ENCODE measurements at regions not wholly inside any gene's neighbourhood (a gene's known extent, or its start where the extent isn't known, plus 50 kb on each side); places are given as distances from the start of the nearest gene placed in this dataset.

GRCh38 chr12:127245009-127245408 is 1022.0 kb upstream of the TMEM132C start:
- H3K36me3 ChIP-seq (ENCODE audit: control insufficient read depth, insufficient read depth, low read length): no peaks in the 10 kb centered on the region
- no peak for TF ChIP-seq CTCF (IDR thresholded peaks at IDR 0.05; ENCODE audit: insufficient read depth, low read depth, low read length)

GRCh38 chr12:127245437-127245836 is 1021.5 kb upstream of the TMEM132C start:
- TF ChIP-seq CTCF (IDR thresholded peaks at IDR 0.05; ENCODE audit: insufficient read depth, low read depth, low read length): no peak
- ChIA-PET POLR2A (no interaction called here), CTCF (no interaction called here)
- Histone ChIP-seq H3K27me3 (ENCODE audit: control insufficient read depth, insufficient read depth, low read length) (no peaks in the 10 kb centered on the region), H3K36me3 (ENCODE audit: control insufficient read depth, insufficient read depth, low read length) (no peaks in the 10 kb centered on the region), H3K4me3 (ENCODE audit: low read depth, low read length) (no peak overlapping the region)
- DNase-seq (ENCODE audit: low read depth): peak; percentile 61

More at GRCh38 chr12:127245009-127245408, 1022.0 kb upstream of the TMEM132C start:
- ChIA-PET CTCF (no interaction called here), POLR2A (no interaction called here)
- no peak for DNase-seq (ENCODE audit: low read depth)
- Histone ChIP-seq H3K27me3 (ENCODE audit: control insufficient read depth, insufficient read depth, low read length) (no peaks in the 10 kb centered on the region), H3K4me3 (ENCODE audit: low read depth, low read length) (no peak overlapping the region)

- no peaks in the 10 kb centered on the region for H3K27me3 ChIP-seq (ENCODE audit: control insufficient read depth, insufficient read depth, low read length)
Measured at GRCh38 chr12:127247937-127248336, 1019.0 kb upstream of the TMEM132C start.

GRCh38 chr12:127249428-127249827 is 1017.5 kb upstream of the TMEM132C start:
- Histone ChIP-seq H3K36me3 (ENCODE audit: control insufficient read depth, insufficient read depth, low read length) (no peaks in the 10 kb centered on the region), H3K27me3 (ENCODE audit: control insufficient read depth, insufficient read depth, low read length) (no peaks in the 10 kb centered on the region), H3K4me3 (ENCODE audit: low read depth, low read length) (no peak overlapping the region)
- CTCF ChIA-PET: no interaction called here
- no peak for DNase-seq (ENCODE audit: low read depth)
- TF ChIP-seq CTCF (IDR thresholded peaks at IDR 0.05; ENCODE audit: insufficient read depth, low read depth, low read length): no peak
- POLR2A ChIA-PET: no interaction called here

More at GRCh38 chr12:127247937-127248336, 1019.0 kb upstream of the TMEM132C start:
- DNase-seq (ENCODE audit: low read depth): no peak
- ChIA-PET POLR2A (no interaction called here), CTCF (interaction anchor here (0.9 kb wide), 1 partner anchor 45 kb away, joined by 3 read pairs; no protein-coding TSS in a partner anchor)
- no peak overlapping the region for H3K4me3 ChIP-seq (ENCODE audit: low read depth, low read length)
- no peaks in the 10 kb centered on the region for H3K36me3 ChIP-seq (ENCODE audit: control insufficient read depth, insufficient read depth, low read length)
- no peak for TF ChIP-seq CTCF (IDR thresholded peaks at IDR 0.05; ENCODE audit: insufficient read depth, low read depth, low read length)

GRCh38 chr12:127253797-127254327 is 1013.1 kb upstream of the TMEM132C start:
- ChIA-PET CTCF (interaction anchor here (1.0 to 2.0 kb wide), 3 partner anchors 12 to 145 kb away, joined by 4 to 6 read pairs (median 5); no protein-coding TSS in a partner anchor), POLR2A (no interaction called here)
- Histone ChIP-seq H3K36me3 (ENCODE audit: control insufficient read depth, insufficient read depth, low read length) (no peaks in the 10 kb centered on the region), H3K4me3 (ENCODE audit: low read depth, low read length) (no peak overlapping the region), H3K27me3 (ENCODE audit: control insufficient read depth, insufficient read depth, low read length) (no peaks in the 10 kb centered on the region)
- DNase-seq (ENCODE audit: low read depth): no peak
- TF ChIP-seq CTCF (IDR thresholded peaks at IDR 0.05; ENCODE audit: insufficient read depth, low read depth, low read length): no peak
